ENCODE measurements at regions not wholly inside any gene's neighbourhood (a gene's known extent, or its start where the extent isn't known, plus 50 kb on each side); places are given as distances from the start of the nearest gene placed in this dataset.

GRCh38 chr18:44586782-44587524, 93.7 kb upstream of the SETBP1 start:
- peaks cover 9 to 23% of the 10 kb centered on the region in 2 donors for H3K4me1 ChIP-seq (ENCODE audit: control insufficient read depth in 1 of 2, insufficient read depth in 2 of 2, low read length in 2 of 2)
- intact Hi-C loops (cut with DNase I) = loop anchor here in 1 of 2 donors (5.0 to 10.0 kb wide), 2 partner anchors 90 to 208 kb away; no protein-coding TSS in a partner anchor
- no peaks in the 10 kb centered on the region for H3K27me3 ChIP-seq (ENCODE audit: control insufficient read depth in 1 of 2, insufficient read depth in 2 of 2, low read length in 1 of 2)
- DNase-seq = no peak
- H3K4me3 ChIP-seq (ENCODE audit: low read length in 2 of 2) = no peak overlapping the region
- no peaks in the 10 kb centered on the region for H3K36me3 ChIP-seq (ENCODE audit: control insufficient read depth in 1 of 2, insufficient read depth in 2 of 2, low read length in 1 of 2)
- ATAC-seq (ENCODE audit: low FRiP score) = no peak
- no peaks in the 10 kb centered on the region for H3K9me3 ChIP-seq (ENCODE audit: control insufficient read depth, low read length)
- 91 to 94% methylated on average over 4 of the region's 4 CpGs for WGBS, 2 donors
- H3K27ac ChIP-seq (ENCODE audit: low read depth in 1 of 2, low read length in 2 of 2) = no peak overlapping the region

GRCh38 chr18:44588508-44588907, 92.2 kb upstream of the SETBP1 start:
- DNase-seq (no peak), ATAC-seq (ENCODE audit: low FRiP score) (no peak)
- H3K27ac ChIP-seq (ENCODE audit: low read depth in 1 of 2, low read length in 2 of 2) = peak overlapping the region; percentile 74 to 88
- intact Hi-C loops (cut with DNase I) = loop anchor here in 1 of 2 donors (5.0 to 10.0 kb wide), 2 partner anchors 89 to 206 kb away; no protein-coding TSS in a partner anchor
- WGBS, 2 donors = 25 to 42% methylated on average over 2 of the region's 2 CpGs
- no peak overlapping the region for H3K4me3 ChIP-seq (ENCODE audit: low read length in 2 of 2)
- no peaks in the 10 kb centered on the region for H3K36me3 ChIP-seq (ENCODE audit: control insufficient read depth in 1 of 2, insufficient read depth in 2 of 2, low read length in 1 of 2)
- H3K9me3 ChIP-seq (ENCODE audit: control insufficient read depth, low read length) = no peaks in the 10 kb centered on the region
- H3K27me3 ChIP-seq (ENCODE audit: control insufficient read depth in 1 of 2, insufficient read depth in 2 of 2, low read length in 1 of 2) = no peaks in the 10 kb centered on the region
- peaks cover 10 to 19% of the 10 kb centered on the region in 2 donors for H3K4me1 ChIP-seq (ENCODE audit: control insufficient read depth in 1 of 2, insufficient read depth in 2 of 2, low read length in 2 of 2)

GRCh38 chr18:44589693-44590355, 90.9 kb upstream of the SETBP1 start:
- Histone ChIP-seq H3K4me3 (ENCODE audit: low read length in 2 of 2) (no peak overlapping the region), H3K4me1 (ENCODE audit: control insufficient read depth in 1 of 2, insufficient read depth in 2 of 2, low read length in 2 of 2) (peaks cover 10 to 19% of the 10 kb centered on the region in 2 donors), H3K36me3 (ENCODE audit: control insufficient read depth in 1 of 2, insufficient read depth in 2 of 2, low read length in 1 of 2) (no peaks in the 10 kb centered on the region), H3K27me3 (ENCODE audit: control insufficient read depth in 1 of 2, insufficient read depth in 2 of 2, low read length in 1 of 2) (no peaks in the 10 kb centered on the region), H3K27ac (ENCODE audit: low read depth in 1 of 2, low read length in 2 of 2) (peak overlapping the region in 1 of 2 donors; percentile 74), H3K9me3 (ENCODE audit: control insufficient read depth, low read length) (no peaks in the 10 kb centered on the region)
- ATAC-seq (ENCODE audit: low FRiP score) (peak; percentile 72), DNase-seq (no peak)
- WGBS, 2 donors = 21 to 25% methylated on average over 3 of the region's 3 CpGs
- intact Hi-C loops (cut with DNase I) = loop anchor here (5.0 to 10.0 kb wide), 4 partner anchors 87 to 665 kb away; no protein-coding TSS in a partner anchor

GRCh38 chr18:44590956-44591670, 89.6 kb upstream of the SETBP1 start:
- DNase-seq (no peak), ATAC-seq (ENCODE audit: low FRiP score) (no peak)
- no peaks in the 10 kb centered on the region for H3K36me3 ChIP-seq (ENCODE audit: control insufficient read depth in 1 of 2, insufficient read depth in 2 of 2, low read length in 1 of 2)
- peaks cover 10 to 19% of the 10 kb centered on the region in 2 donors for H3K4me1 ChIP-seq (ENCODE audit: control insufficient read depth in 1 of 2, insufficient read depth in 2 of 2, low read length in 2 of 2)
- H3K4me3 ChIP-seq (ENCODE audit: low read length in 2 of 2) = no peak overlapping the region
- H3K27ac ChIP-seq (ENCODE audit: low read depth in 1 of 2, low read length in 2 of 2) = peak overlapping the region; percentile 57 to 79
- intact Hi-C loops (cut with DNase I) = loop anchor here (10.0 kb wide), 2 partner anchors 226 to 664 kb away; no protein-coding TSS in a partner anchor
- no peaks in the 10 kb centered on the region for H3K9me3 ChIP-seq (ENCODE audit: control insufficient read depth, low read length)
- WGBS, 2 donors = 80 to 85% methylated on average over 1 of the region's 1 CpG
- H3K27me3 ChIP-seq (ENCODE audit: control insufficient read depth in 1 of 2, insufficient read depth in 2 of 2, low read length in 1 of 2) = no peaks in the 10 kb centered on the region

- Histone ChIP-seq H3K27ac (ENCODE audit: low read depth in 1 of 2, low read length in 2 of 2) (peak overlapping the region in 1 of 2 donors; percentile 57), H3K9me3 (ENCODE audit: control insufficient read depth, low read length) (no peaks in the 10 kb centered on the region), H3K4me1 (ENCODE audit: control insufficient read depth in 1 of 2, insufficient read depth in 2 of 2, low read length in 2 of 2) (peaks cover 6 to 20% of the 10 kb centered on the region in 2 donors), H3K27me3 (ENCODE audit: control insufficient read depth in 1 of 2, insufficient read depth in 2 of 2, low read length in 1 of 2) (no peaks in the 10 kb centered on the region), H3K4me3 (ENCODE audit: low read length in 2 of 2) (no peak overlapping the region), H3K36me3 (ENCODE audit: control insufficient read depth in 1 of 2, insufficient read depth in 2 of 2, low read length in 1 of 2) (no peaks in the 10 kb centered on the region)
- whole genome bisulfite sequencing, 2 donors = 3 to 7% methylated on average over 2 of the region's 2 CpGs
- DNase-seq = no peak
- ATAC-seq (ENCODE audit: low FRiP score) = peak; percentile 69
- intact Hi-C loops (cut with DNase I) = loop anchor here (10.0 kb wide), 2 partner anchors 228 to 662 kb away; no protein-coding TSS in a partner anchor
Observed at GRCh38 chr18:44592639-44593038, 88.0 kb upstream of the SETBP1 start.

GRCh38 chr18:44594799-44595467, 85.8 kb upstream of the SETBP1 start:
- DNase-seq (no peak), ATAC-seq (ENCODE audit: low FRiP score) (peak; percentile 73)
- H3K27ac ChIP-seq (ENCODE audit: low read depth in 1 of 2, low read length in 2 of 2) = no peak overlapping the region
- WGBS, 2 donors = 1 to 9% methylated on average over 3 of the region's 3 CpGs
- H3K9me3 ChIP-seq (ENCODE audit: control insufficient read depth, low read length) = no peaks in the 10 kb centered on the region
- H3K4me1 ChIP-seq (ENCODE audit: control insufficient read depth in 1 of 2, insufficient read depth in 2 of 2, low read length in 2 of 2) = peaks cover 1 to 18% of the 10 kb centered on the region in 2 donors
- intact Hi-C loops (cut with DNase I) = loop anchor here (5.0 to 10.0 kb wide), 4 partner anchors 58 to 660 kb away; no protein-coding TSS in a partner anchor
- H3K27me3 ChIP-seq (ENCODE audit: control insufficient read depth in 1 of 2, insufficient read depth in 2 of 2, low read length in 1 of 2) = no peaks in the 10 kb centered on the region
- H3K4me3 ChIP-seq (ENCODE audit: low read length in 2 of 2) = no peak overlapping the region
- no peaks in the 10 kb centered on the region for H3K36me3 ChIP-seq (ENCODE audit: control insufficient read depth in 1 of 2, insufficient read depth in 2 of 2, low read length in 1 of 2)

- DNase-seq = no peak
- intact Hi-C loops (cut with DNase I) = loop anchor here (5.0 to 10.0 kb wide), 4 partner anchors 60 to 657 kb away; no protein-coding TSS in a partner anchor
- WGBS, 2 donors = 42 to 45% methylated on average over 3 of the region's 3 CpGs
- Histone ChIP-seq H3K27me3 (ENCODE audit: control insufficient read depth in 1 of 2, insufficient read depth in 2 of 2, low read length in 1 of 2) (no peaks in the 10 kb centered on the region), H3K36me3 (ENCODE audit: control insufficient read depth in 1 of 2, insufficient read depth in 2 of 2, low read length in 1 of 2) (no peaks in the 10 kb centered on the region), H3K27ac (ENCODE audit: low read depth in 1 of 2, low read length in 2 of 2) (no peak overlapping the region), H3K4me3 (ENCODE audit: low read length in 2 of 2) (no peak overlapping the region), H3K4me1 (ENCODE audit: control insufficient read depth in 1 of 2, insufficient read depth in 2 of 2, low read length in 2 of 2) (peaks cover 0 to 5% of the 10 kb centered on the region in 2 donors), H3K9me3 (ENCODE audit: control insufficient read depth, low read length) (no peaks in the 10 kb centered on the region)
- ATAC-seq (ENCODE audit: low FRiP score) = no peak
Observed at GRCh38 chr18:44597797-44598196, 82.9 kb upstream of the SETBP1 start.

- intact Hi-C loops (cut with DNase I) = loop anchor here (5.0 to 10.0 kb wide), 4 partner anchors 61 to 656 kb away; no protein-coding TSS in a partner anchor
- Histone ChIP-seq H3K9me3 (ENCODE audit: control insufficient read depth, low read length) (no peaks in the 10 kb centered on the region), H3K36me3 (ENCODE audit: control insufficient read depth in 1 of 2, insufficient read depth in 2 of 2, low read length in 1 of 2) (no peaks in the 10 kb centered on the region), H3K27me3 (ENCODE audit: control insufficient read depth in 1 of 2, insufficient read depth in 2 of 2, low read length in 1 of 2) (no peaks in the 10 kb centered on the region), H3K4me3 (ENCODE audit: low read length in 2 of 2) (no peak overlapping the region), H3K27ac (ENCODE audit: low read depth in 1 of 2, low read length in 2 of 2) (peak overlapping the region; percentile 25 to 48), H3K4me1 (ENCODE audit: control insufficient read depth in 1 of 2, insufficient read depth in 2 of 2, low read length in 2 of 2) (peaks cover 0 to 4% of the 10 kb centered on the region in 2 donors)
- DNase-seq = no peak
- ATAC-seq (ENCODE audit: low FRiP score) = peak; percentile 8
- 29 to 37% methylated on average over 4 of the region's 4 CpGs for WGBS, 2 donors
Observed at GRCh38 chr18:44598514-44598913, 82.2 kb upstream of the SETBP1 start.

All from aorta (tissue), 5 donors.